ENCODE measurements at regions not wholly inside any gene's neighbourhood (a gene's known extent, or its start where the extent isn't known, plus 50 kb on each side); places are given as distances from the start of the nearest gene placed in this dataset.
"Not testable (repeated sequence)": the region's sequence is repeated elsewhere in the genome, so short reads cannot be mapped to it uniquely, and the experiment has no call there.

DNA sequence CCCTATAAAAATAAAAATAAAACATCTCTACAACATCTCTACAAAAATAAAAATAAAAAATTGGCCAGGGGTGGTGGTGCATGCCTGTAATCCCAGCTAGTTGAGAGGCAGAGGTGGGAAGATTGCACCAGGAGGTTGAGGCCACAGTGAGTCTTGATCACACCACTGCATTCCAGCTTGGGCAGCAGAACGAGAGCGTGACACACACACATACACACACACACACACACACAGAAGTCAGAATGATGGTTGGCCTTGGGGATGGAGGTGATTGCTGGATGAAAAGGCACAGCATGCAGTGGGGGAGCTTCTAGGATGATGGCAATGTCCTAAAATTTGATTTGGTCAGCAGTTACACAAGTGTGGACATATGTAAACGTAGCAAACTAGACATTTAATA is 69.7 kb upstream of the SOD1 start:
- no peak overlapping the region for H2BK5ac ChIP-seq (ENCODE audit: low read depth, low read length, poor library complexity, severe bottlenecking)
- H3K4me2 ChIP-seq (ENCODE audit: low read length, poor library complexity, severe bottlenecking), result no peak overlapping the region
- no peak overlapping the region for H3K27ac ChIP-seq (ENCODE audit: low read length, poor library complexity, severe bottlenecking)
- no peak for DNase-seq
- no peak overlapping the region for H2AFZ ChIP-seq (ENCODE audit: low read depth, low read length)
- peaks cover 2% of the 10 kb centered on the region for H3K4me1 ChIP-seq (ENCODE audit: control insufficient read depth, insufficient read depth, low read depth, low read length)
- no peak overlapping the region for H3K23ac ChIP-seq (ENCODE audit: low read length in 2 of 2)
- H2BK12ac ChIP-seq (ENCODE audit: low read length in 2 of 2), result no peak overlapping the region
- H3K18ac ChIP-seq (ENCODE audit: low read depth in 1 of 2, low read length in 2 of 2), result no peak overlapping the region
- H3K36me3 ChIP-seq (ENCODE audit: control insufficient read depth in 1 of 2, insufficient read depth in 2 of 2, low read depth in 1 of 2, low read length in 2 of 2), result no peaks in the 10 kb centered on the region
- H3K27me3 ChIP-seq (ENCODE audit: control insufficient read depth in 1 of 2, insufficient read depth in 1 of 2, low read length in 2 of 2), result peaks cover 12 to 19% of the 10 kb centered on the region in 2 experiments
- WGBS, result 80% methylated on average over 1 of the region's 3 CpGs
- no peak overlapping the region for H3K4ac ChIP-seq (ENCODE audit: low read depth in 1 of 2, low read length in 2 of 2)
- no peaks in the 10 kb centered on the region for H3K9me3 ChIP-seq (ENCODE audit: control insufficient read depth, low read length)
- no peak overlapping the region for H2BK120ac ChIP-seq (ENCODE audit: low read depth, low read length)
- no peak overlapping the region for H4K8ac ChIP-seq (ENCODE audit: low read length)
- no peak overlapping the region for H4K91ac ChIP-seq (ENCODE audit: low read length)
- H3K9ac ChIP-seq (ENCODE audit: low read length), result no peak overlapping the region
- peak overlapping the region in 1 of 2 experiments; percentile 89 for H3K14ac ChIP-seq (ENCODE audit: low read length in 2 of 2)
- no peak overlapping the region for H3K4me3 ChIP-seq (ENCODE audit: insufficient read depth in 1 of 2, low read depth in 1 of 2, low read length in 2 of 2)
- no peak overlapping the region for H2BK15ac ChIP-seq (ENCODE audit: low read depth, poor library complexity, severe bottlenecking)
- no peaks in the 10 kb centered on the region for H3K79me1 ChIP-seq (replicated peaks; ENCODE audit: low read length, poor library complexity, severe bottlenecking)
- no peak overlapping the region for H2AK5ac ChIP-seq (ENCODE audit: low read length, severe bottlenecking)

DNA sequence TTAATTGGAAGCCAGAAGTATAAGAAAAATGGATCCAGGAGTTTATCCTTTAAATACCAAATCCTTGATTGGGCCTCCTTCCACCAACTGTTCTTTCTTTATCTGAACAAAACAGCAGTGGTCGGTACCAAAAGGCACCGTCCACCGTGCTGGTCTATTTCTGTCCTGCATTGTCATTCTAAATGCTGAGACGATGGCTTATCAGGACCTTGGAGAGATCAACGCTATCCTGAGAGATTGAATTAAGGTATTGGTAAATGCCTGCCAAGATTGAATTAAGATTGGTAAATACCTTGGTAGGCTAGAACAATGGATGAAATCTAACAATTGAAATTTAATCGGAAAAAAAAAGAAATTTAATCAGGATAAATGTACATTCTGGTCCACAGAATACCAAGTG is 73.4 kb upstream of the SOD1 start:
- H2BK12ac ChIP-seq (ENCODE audit: low read length in 2 of 2), result no peak overlapping the region
- 81% methylated on average over 5 of the region's 6 CpGs for WGBS
- H2BK120ac ChIP-seq (ENCODE audit: low read depth, low read length), result no peak overlapping the region
- H4K91ac ChIP-seq (ENCODE audit: low read length), result no peak overlapping the region
- H4K8ac ChIP-seq (ENCODE audit: low read length), result no peak overlapping the region
- H3K4me2 ChIP-seq (ENCODE audit: low read length, poor library complexity, severe bottlenecking), result no peak overlapping the region
- peaks cover 2% of the 10 kb centered on the region for H3K4me1 ChIP-seq (ENCODE audit: control insufficient read depth, insufficient read depth, low read depth, low read length)
- H3K9me3 ChIP-seq (ENCODE audit: control insufficient read depth, low read length), result no peaks in the 10 kb centered on the region
- DNase-seq, result no peak
- H3K18ac ChIP-seq (ENCODE audit: low read depth in 1 of 2, low read length in 2 of 2), result no peak overlapping the region
- no peak overlapping the region for H2AK5ac ChIP-seq (ENCODE audit: low read length, severe bottlenecking)
- H3K27ac ChIP-seq (ENCODE audit: low read length, poor library complexity, severe bottlenecking), result no peak overlapping the region
- H3K79me1 ChIP-seq (replicated peaks; ENCODE audit: low read length, poor library complexity, severe bottlenecking), result no peaks in the 10 kb centered on the region
- no peak overlapping the region for H2BK15ac ChIP-seq (ENCODE audit: low read depth, poor library complexity, severe bottlenecking)
- no peak overlapping the region for H3K9ac ChIP-seq (ENCODE audit: low read length)
- H2BK5ac ChIP-seq (ENCODE audit: low read depth, low read length, poor library complexity, severe bottlenecking), result no peak overlapping the region
- H3K4ac ChIP-seq (ENCODE audit: low read depth in 1 of 2, low read length in 2 of 2), result no peak overlapping the region
- H3K14ac ChIP-seq (ENCODE audit: low read length in 2 of 2), result no peak overlapping the region
- no peak overlapping the region for H3K4me3 ChIP-seq (ENCODE audit: insufficient read depth in 1 of 2, low read depth in 1 of 2, low read length in 2 of 2)
- no peaks in the 10 kb centered on the region for H3K36me3 ChIP-seq (ENCODE audit: control insufficient read depth in 1 of 2, insufficient read depth in 2 of 2, low read depth in 1 of 2, low read length in 2 of 2)
- no peak overlapping the region for H2AFZ ChIP-seq (ENCODE audit: low read depth, low read length)
- no peak overlapping the region for H3K23ac ChIP-seq (ENCODE audit: low read length in 2 of 2)
- peaks cover 0 to under 1% of the 10 kb centered on the region in 2 experiments for H3K27me3 ChIP-seq (ENCODE audit: control insufficient read depth in 1 of 2, insufficient read depth in 1 of 2, low read length in 2 of 2)

DNA sequence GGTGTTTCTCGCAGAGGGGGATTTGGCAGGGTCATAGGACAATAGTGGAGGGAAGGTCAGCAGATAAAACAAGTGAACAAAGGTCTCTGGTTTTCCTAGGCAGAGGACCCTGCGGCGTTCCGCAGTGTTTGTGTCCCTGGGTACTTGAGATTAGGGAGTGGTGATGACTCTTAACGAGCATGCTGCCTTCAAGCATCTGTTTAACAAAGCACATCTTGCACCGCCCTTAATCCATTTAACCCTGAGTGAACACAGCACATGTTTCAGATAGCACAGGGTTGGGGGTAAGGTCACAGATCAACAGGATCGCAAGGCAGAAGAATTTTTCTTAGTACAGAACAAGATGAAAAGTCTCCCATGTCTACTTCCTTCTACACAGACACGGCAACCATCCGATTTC is 75.6 kb upstream of the SOD1 start:
- H3K4me2 ChIP-seq (ENCODE audit: low read length, poor library complexity, severe bottlenecking); H3K4me3 ChIP-seq (ENCODE audit: insufficient read depth in 1 of 2, low read depth in 1 of 2, low read length in 2 of 2); H4K91ac ChIP-seq (ENCODE audit: low read length); H3K14ac ChIP-seq (ENCODE audit: low read length in 2 of 2); H3K9ac ChIP-seq (ENCODE audit: low read length); H3K4ac ChIP-seq (ENCODE audit: low read depth in 1 of 2, low read length in 2 of 2); H2BK12ac ChIP-seq (ENCODE audit: low read length in 2 of 2); H2BK15ac ChIP-seq (ENCODE audit: low read depth, poor library complexity, severe bottlenecking); H3K27ac ChIP-seq (ENCODE audit: low read length, poor library complexity, severe bottlenecking); H4K8ac ChIP-seq (ENCODE audit: low read length); H2BK120ac ChIP-seq (ENCODE audit: low read depth, low read length); H2AFZ ChIP-seq (ENCODE audit: low read depth, low read length); H3K4me1 ChIP-seq (ENCODE audit: control insufficient read depth, insufficient read depth, low read depth, low read length); DNase-seq; H3K36me3 ChIP-seq (ENCODE audit: control insufficient read depth in 1 of 2, insufficient read depth in 2 of 2, low read depth in 1 of 2, low read length in 2 of 2); H3K79me1 ChIP-seq (replicated peaks; ENCODE audit: low read length, poor library complexity, severe bottlenecking); H3K23ac ChIP-seq (ENCODE audit: low read length in 2 of 2); H2AK5ac ChIP-seq (ENCODE audit: low read length, severe bottlenecking); H3K9me3 ChIP-seq (ENCODE audit: control insufficient read depth, low read length); H2BK5ac ChIP-seq (ENCODE audit: low read depth, low read length, poor library complexity, severe bottlenecking); H3K18ac ChIP-seq (ENCODE audit: low read depth in 1 of 2, low read length in 2 of 2): not testable (repeated sequence)
- H3K27me3 ChIP-seq (ENCODE audit: control insufficient read depth in 1 of 2, insufficient read depth in 1 of 2, low read length in 2 of 2), result peaks cover 0 to 11% of the 10 kb centered on the region in 2 experiments
- WGBS, result 88% methylated on average over 3 of the region's 9 CpGs

DNA sequence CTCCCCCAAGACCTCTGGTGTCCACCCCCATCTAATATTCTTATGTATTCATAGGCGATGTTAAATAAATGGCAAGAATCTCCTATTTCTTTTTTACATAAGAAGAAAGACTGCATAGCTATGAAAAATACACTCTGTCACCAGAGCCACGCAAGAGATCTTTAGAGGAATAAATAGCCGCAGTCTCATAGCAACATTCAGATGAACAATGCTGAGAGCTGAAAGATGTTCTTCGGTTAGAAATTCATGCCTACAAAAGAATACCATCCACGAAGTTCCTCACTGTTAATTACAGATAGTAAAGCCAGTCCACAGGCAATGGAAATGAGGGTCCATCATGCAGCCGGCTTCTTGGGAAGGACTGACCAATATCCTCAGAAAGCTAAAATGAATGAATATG is 76.0 kb upstream of the SOD1 start:
- no peak overlapping the region for H3K4me3 ChIP-seq (ENCODE audit: insufficient read depth in 1 of 2, low read depth in 1 of 2, low read length in 2 of 2)
- H2BK5ac ChIP-seq (ENCODE audit: low read depth, low read length, poor library complexity, severe bottlenecking), result no peak overlapping the region
- H2AK5ac ChIP-seq (ENCODE audit: low read length, severe bottlenecking), result no peak overlapping the region
- no peaks in the 10 kb centered on the region for H3K79me1 ChIP-seq (replicated peaks; ENCODE audit: low read length, poor library complexity, severe bottlenecking)
- H3K36me3 ChIP-seq (ENCODE audit: control insufficient read depth in 1 of 2, insufficient read depth in 2 of 2, low read depth in 1 of 2, low read length in 2 of 2), result no peaks in the 10 kb centered on the region
- H4K91ac ChIP-seq (ENCODE audit: low read length), result no peak overlapping the region
- H2BK12ac ChIP-seq (ENCODE audit: low read length in 2 of 2), result no peak overlapping the region
- H3K4ac ChIP-seq (ENCODE audit: low read depth in 1 of 2, low read length in 2 of 2), result no peak overlapping the region
- H3K4me2 ChIP-seq (ENCODE audit: low read length, poor library complexity, severe bottlenecking), result no peak overlapping the region
- no peak overlapping the region for H2BK120ac ChIP-seq (ENCODE audit: low read depth, low read length)
- H3K27me3 ChIP-seq (ENCODE audit: control insufficient read depth in 1 of 2, insufficient read depth in 1 of 2, low read length in 2 of 2), result peaks cover 0 to 13% of the 10 kb centered on the region in 2 experiments
- no peak overlapping the region for H3K18ac ChIP-seq (ENCODE audit: low read depth in 1 of 2, low read length in 2 of 2)
- 81% methylated on average over 4 of the region's 6 CpGs for WGBS
- H4K8ac ChIP-seq (ENCODE audit: low read length), result no peak overlapping the region
- H3K9me3 ChIP-seq (ENCODE audit: control insufficient read depth, low read length), result no peaks in the 10 kb centered on the region
- no peak overlapping the region for H2BK15ac ChIP-seq (ENCODE audit: low read depth, poor library complexity, severe bottlenecking)
- H3K4me1 ChIP-seq (ENCODE audit: control insufficient read depth, insufficient read depth, low read depth, low read length), result no peaks in the 10 kb centered on the region
- H3K23ac ChIP-seq (ENCODE audit: low read length in 2 of 2), result no peak overlapping the region
- DNase-seq, result no peak
- no peak overlapping the region for H2AFZ ChIP-seq (ENCODE audit: low read depth, low read length)
- no peak overlapping the region for H3K9ac ChIP-seq (ENCODE audit: low read length)
- no peak overlapping the region for H3K14ac ChIP-seq (ENCODE audit: low read length in 2 of 2)
- H3K27ac ChIP-seq (ENCODE audit: low read length, poor library complexity, severe bottlenecking), result no peak overlapping the region

All from mesenchymal stem cell (in vitro differentiated cells and primary cell).